ENCODE measurements at regions not wholly inside any gene's neighbourhood (a gene's known extent, or its start where the extent isn't known, plus 50 kb on each side); places are given as distances from the start of the nearest gene placed in this dataset.

DNA sequence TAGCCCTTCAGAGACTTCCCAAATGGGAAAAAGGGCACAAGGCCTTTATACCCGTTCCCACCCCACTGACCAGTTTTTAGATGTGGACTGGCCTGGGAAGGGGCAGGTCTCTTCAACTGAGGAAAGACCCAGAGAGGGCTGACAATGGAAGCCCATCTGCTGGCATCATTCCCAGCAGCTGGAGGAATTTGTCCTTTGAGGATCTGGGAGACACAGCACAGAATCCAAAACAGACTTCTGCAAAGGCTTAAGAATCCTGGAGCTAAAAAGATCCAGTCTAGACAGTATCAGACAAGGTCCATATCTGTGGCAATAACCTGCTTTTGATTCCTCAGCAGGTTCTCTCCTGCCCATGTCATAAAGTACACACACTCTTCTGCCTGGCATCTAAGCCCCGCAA, 329.2 kb downstream of the TMEM167A start:
- H4K20me1 ChIP-seq (ENCODE audit: insufficient read depth, low read length), result no peaks in the 10 kb centered on the region
- no peaks in the 10 kb centered on the region for H3K27me3 ChIP-seq (replicated peaks; ENCODE audit: insufficient read depth, low read length)
- no peak for DNase-seq
- H3K4me1 ChIP-seq (ENCODE audit: low read length), result peaks cover 7% of the 10 kb centered on the region; the same call in 1 of the 2 replicates
- H3K27ac ChIP-seq (ENCODE audit: low read length), result no peak overlapping the region
- H3K79me2 ChIP-seq (ENCODE audit: low read length), result no peaks in the 10 kb centered on the region
- no peak overlapping the region for H3K9ac ChIP-seq (ENCODE audit: low read length)
- no peak overlapping the region for H2AFZ ChIP-seq (ENCODE audit: low read length)
- TF ChIP-seq EZH2 (optimal IDR thresholded peaks at IDR 0.05; ENCODE audit: low read depth, low read length), result no peak
- TF ChIP-seq, protein P1, sequence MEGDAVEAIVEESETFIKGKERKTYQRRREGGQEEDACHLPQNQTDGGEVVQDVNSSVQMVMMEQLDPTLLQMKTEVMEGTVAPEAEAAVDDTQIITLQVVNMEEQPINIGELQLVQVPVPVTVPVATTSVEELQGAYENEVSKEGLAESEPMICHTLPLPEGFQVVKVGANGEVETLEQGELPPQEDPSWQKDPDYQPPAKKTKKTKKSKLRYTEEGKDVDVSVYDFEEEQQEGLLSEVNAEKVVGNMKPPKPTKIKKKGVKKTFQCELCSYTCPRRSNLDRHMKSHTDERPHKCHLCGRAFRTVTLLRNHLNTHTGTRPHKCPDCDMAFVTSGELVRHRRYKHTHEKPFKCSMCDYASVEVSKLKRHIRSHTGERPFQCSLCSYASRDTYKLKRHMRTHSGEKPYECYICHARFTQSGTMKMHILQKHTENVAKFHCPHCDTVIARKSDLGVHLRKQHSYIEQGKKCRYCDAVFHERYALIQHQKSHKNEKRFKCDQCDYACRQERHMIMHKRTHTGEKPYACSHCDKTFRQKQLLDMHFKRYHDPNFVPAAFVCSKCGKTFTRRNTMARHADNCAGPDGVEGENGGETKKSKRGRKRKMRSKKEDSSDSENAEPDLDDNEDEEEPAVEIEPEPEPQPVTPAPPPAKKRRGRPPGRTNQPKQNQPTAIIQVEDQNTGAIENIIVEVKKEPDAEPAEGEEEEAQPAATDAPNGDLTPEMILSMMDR (IDR thresholded peaks at IDR 0.05; ENCODE audit: low read length), result no peak
- no peak for TF ChIP-seq EZH2phosphoT487 (IDR thresholded peaks at IDR 0.05; ENCODE audit: low read length)
- H3K9me3 ChIP-seq (replicated peaks; ENCODE audit: insufficient read depth, low read length), result no peaks in the 10 kb centered on the region
- H3K36me3 ChIP-seq (replicated peaks; ENCODE audit: insufficient read depth, low read length), result no peaks in the 10 kb centered on the region
- H3K4me3 ChIP-seq (ENCODE audit: low read length), result no peak overlapping the region
- H3K4me2 ChIP-seq (ENCODE audit: low read depth, low read length), result no peak overlapping the region
- H3F3A ChIP-seq (ENCODE audit: insufficient read depth, low read length), result no peaks in the 10 kb centered on the region
- H3K9me2 ChIP-seq (replicated peaks; ENCODE audit: insufficient read depth, low read length), result no peaks in the 10 kb centered on the region

DNA sequence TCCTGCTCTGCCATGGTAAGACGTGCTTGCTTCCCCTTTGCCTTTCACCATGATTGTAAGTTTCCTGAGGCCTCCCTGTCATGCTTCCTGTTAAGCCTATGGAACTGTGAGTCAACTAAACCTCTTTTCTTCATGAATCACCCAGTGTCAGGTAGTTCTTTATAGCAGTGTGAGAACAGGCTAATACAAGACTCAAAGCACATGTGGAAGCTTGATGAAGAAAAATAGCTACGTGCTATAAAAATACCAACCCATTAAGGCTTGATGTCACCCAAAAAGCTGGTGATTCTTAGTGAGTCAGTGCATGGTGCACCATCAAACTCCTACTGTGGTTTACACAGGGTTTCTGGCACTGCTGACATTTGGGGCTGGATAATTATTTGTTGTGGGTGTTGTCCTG, 332.2 kb downstream of the TMEM167A start:
- Histone ChIP-seq H4K20me1 (ENCODE audit: insufficient read depth, low read length) (no peaks in the 10 kb centered on the region), H2AFZ (ENCODE audit: low read length) (no peak overlapping the region), H3K4me2 (ENCODE audit: low read depth, low read length) (no peak overlapping the region), H3K27ac (ENCODE audit: low read length) (no peak overlapping the region), H3K79me2 (ENCODE audit: low read length) (no peaks in the 10 kb centered on the region), H3K9me3 (replicated peaks; ENCODE audit: insufficient read depth, low read length) (no peaks in the 10 kb centered on the region), H3K9me2 (replicated peaks; ENCODE audit: insufficient read depth, low read length) (no peaks in the 10 kb centered on the region), H3K9ac (ENCODE audit: low read length) (no peak overlapping the region), H3K4me1 (ENCODE audit: low read length) (no peaks in the 10 kb centered on the region), H3K36me3 (replicated peaks; ENCODE audit: insufficient read depth, low read length) (no peaks in the 10 kb centered on the region), H3F3A (ENCODE audit: insufficient read depth, low read length) (no peaks in the 10 kb centered on the region), H3K27me3 (replicated peaks; ENCODE audit: insufficient read depth, low read length) (no peaks in the 10 kb centered on the region), H3K4me3 (ENCODE audit: low read length) (no peak overlapping the region)
- no peak for DNase-seq
- TF ChIP-seq, protein P1 (IDR thresholded peaks at IDR 0.05; ENCODE audit: low read length), result no peak
- TF ChIP-seq EZH2 (optimal IDR thresholded peaks at IDR 0.05; ENCODE audit: low read depth, low read length) (no peak), EZH2phosphoT487 (IDR thresholded peaks at IDR 0.05; ENCODE audit: low read length) (no peak)

DNA sequence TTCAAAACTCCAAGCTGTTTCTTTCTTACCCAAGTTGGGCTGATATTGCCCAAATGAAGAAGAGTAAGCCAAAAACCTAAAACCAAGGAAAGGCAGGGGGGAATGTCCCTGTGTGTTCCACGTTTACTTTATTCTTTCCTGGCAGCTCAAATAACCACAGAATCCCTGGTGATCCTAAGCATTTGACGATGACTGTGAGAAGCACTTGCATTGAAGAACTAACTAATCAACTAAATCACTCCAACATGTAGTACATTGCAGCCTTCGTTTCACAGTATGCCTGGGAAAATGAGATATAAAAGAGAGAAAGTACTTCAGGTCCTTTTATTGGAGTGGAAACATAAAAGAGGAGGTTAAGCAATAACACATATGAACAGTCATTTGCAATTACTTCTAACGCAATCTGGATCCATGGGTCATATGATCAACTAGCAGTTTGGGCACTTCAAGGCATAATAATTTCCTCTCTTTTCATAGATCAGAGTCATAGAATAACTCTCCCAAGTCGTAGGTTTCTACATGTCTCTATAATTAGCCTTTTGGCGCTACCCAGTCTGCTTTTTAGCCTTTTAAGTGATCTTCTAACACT, 338.4 kb downstream of the TMEM167A start:
- Histone ChIP-seq H3K9ac (ENCODE audit: low read length) (no peak overlapping the region), H2AFZ (ENCODE audit: low read length) (no peak overlapping the region), H3K9me3 (replicated peaks; ENCODE audit: insufficient read depth, low read length) (no peaks in the 10 kb centered on the region), H4K20me1 (ENCODE audit: insufficient read depth, low read length) (no peaks in the 10 kb centered on the region), H3K79me2 (ENCODE audit: low read length) (no peaks in the 10 kb centered on the region), H3F3A (ENCODE audit: insufficient read depth, low read length) (no peaks in the 10 kb centered on the region), H3K9me2 (replicated peaks; ENCODE audit: insufficient read depth, low read length) (no peaks in the 10 kb centered on the region), H3K4me1 (ENCODE audit: low read length) (no peaks in the 10 kb centered on the region), H3K36me3 (replicated peaks; ENCODE audit: insufficient read depth, low read length) (no peaks in the 10 kb centered on the region), H3K4me3 (ENCODE audit: low read length) (no peak overlapping the region), H3K27ac (ENCODE audit: low read length) (no peak overlapping the region), H3K27me3 (replicated peaks; ENCODE audit: insufficient read depth, low read length) (no peaks in the 10 kb centered on the region), H3K4me2 (ENCODE audit: low read depth, low read length) (no peak overlapping the region)
- no peak for DNase-seq
- TF ChIP-seq, protein P1 (IDR thresholded peaks at IDR 0.05; ENCODE audit: low read length), result no peak

All from MM.1S (cell line).